Activated CD8-positive, alpha-beta T cell treated with anti-CD3 and anti-CD28 coated beads for 36 hours (primary cell): ENCODE measurements at regions not wholly inside any gene's neighbourhood (a gene's known extent, or its start where the extent isn't known, plus 50 kb on each side); places are given as distances from the start of the nearest gene placed in this dataset.

ENCODE experiments used
- ATAC-seq: fragments of 200-7000 bp; cut with Tn5 transposase; one replicate; pipeline ENCODE4 v1.10.0; 2021; ENCODE audit warnings: mild to moderate bottlenecking, moderate library complexity
- CTCF ChIA-PET: fragments of 350-600 bp; sonication (Branson Sonifier 250); formaldehyde crosslinking; loops from one replicate; lab custom pipeline; 2021; ENCODE audit warnings: antibody characterized with exemption; lab: Charles Lee
- POLR2A ChIA-PET: fragments of 350-600 bp; sonication (Branson Sonifier 250); formaldehyde crosslinking; loops from one replicate; lab custom pipeline; 2021; ENCODE audit warnings: antibody characterized with exemption; lab: Charles Lee
- DNase-seq: peaks from one replicate; pipeline ENCODE4 v3.0.0-alpha.2; 2020
- H3K27ac Mint-ChIP-seq: one replicate; pipeline ENCODE4 v1.8.0; 2021; ENCODE audit warnings: mild to moderate bottlenecking, mixed read lengths
- H3K27me3 Mint-ChIP-seq: one replicate; pipeline ENCODE4 v1.8.0; 2021; ENCODE audit warnings: mixed read lengths
- H3K36me3 Mint-ChIP-seq: one replicate; pipeline ENCODE4 v1.8.0; 2021; ENCODE audit warnings: low read depth, mixed read lengths
- H3K4me1 Mint-ChIP-seq: one replicate; pipeline ENCODE4 v1.8.0; 2021; ENCODE audit warnings: low read depth, mixed read lengths
- H3K4me3 Mint-ChIP-seq: one replicate; pipeline ENCODE4 v1.8.0; 2021; ENCODE audit warnings: mild to moderate bottlenecking, moderate library complexity, mixed read lengths
- H3K9me3 Mint-ChIP-seq: one replicate; pipeline ENCODE4 v1.8.0; 2021; ENCODE audit warnings: mixed read lengths
- CTCF ChIP-seq: fragments of 200-600 bp; IDR thresholded peaks from one replicate; pipeline ENCODE4 v1.8.0; 2022; ENCODE audit warnings: antibody characterized with exemption, mild to moderate bottlenecking
- intact Hi-C: fragments of 100-400 bp; cut with micrococcal nuclease; formaldehyde crosslinking; loops from one replicate; pipeline ENCODE4 v1.10.0; 2022

- H3K36me3 Mint-ChIP-seq, result no peaks in the 10 kb centered on the region
- peaks cover 8% of the 10 kb centered on the region for H3K27me3 Mint-ChIP-seq
- H3K9me3 Mint-ChIP-seq, result no peaks in the 10 kb centered on the region
- intact Hi-C loops, result no loop called here
- H3K27ac Mint-ChIP-seq, result no peak overlapping the region
- ChIA-PET CTCF (no interaction called here), POLR2A (no interaction called here)
- no peak overlapping the region for H3K4me3 Mint-ChIP-seq
- no peak for ATAC-seq
- TF ChIP-seq CTCF, result no peak
- no peak for DNase-seq
- no peaks in the 10 kb centered on the region for H3K4me1 Mint-ChIP-seq
Measured at GRCh38 chr22:47805394-47805935, 1043.0 kb downstream of the TBC1D22A start.

- ATAC-seq (no peak), DNase-seq (no peak)
- Mint-ChIP-seq H3K4me3 (no peak overlapping the region), H3K9me3 (no peaks in the 10 kb centered on the region), H3K27me3 (peaks cover 10% of the 10 kb centered on the region), H3K27ac (no peak overlapping the region), H3K36me3 (no peaks in the 10 kb centered on the region), H3K4me1 (no peaks in the 10 kb centered on the region)
- TF ChIP-seq CTCF, result no peak
- intact Hi-C loops, result no loop called here
- ChIA-PET POLR2A (interaction anchor here (0.8 kb wide), 1 partner anchor 8 kb away, joined by 3 read pairs; no protein-coding TSS in a partner anchor), CTCF (no interaction called here)
Measured at GRCh38 chr22:47804281-47804680, 1041.8 kb downstream of the TBC1D22A start.

- TF ChIP-seq CTCF, result no peak
- Mint-ChIP-seq H3K27ac (no peak overlapping the region), H3K9me3 (no peaks in the 10 kb centered on the region), H3K36me3 (no peaks in the 10 kb centered on the region), H3K27me3 (peaks cover 9% of the 10 kb centered on the region), H3K4me1 (no peaks in the 10 kb centered on the region), H3K4me3 (no peak overlapping the region)
- POLR2A ChIA-PET, result no interaction called here
- intact Hi-C loops, result no loop called here
- DNase-seq, result no peak
- ATAC-seq, result no peak
- CTCF ChIA-PET, result no interaction called here
Measured at GRCh38 chr22:47802421-47802820, 1040.0 kb downstream of the TBC1D22A start.

GRCh38 chr22:47801541-47802245 is 1039.2 kb downstream of the TBC1D22A start:
- intact Hi-C loops, result no loop called here
- TF ChIP-seq CTCF, result no peak
- Mint-ChIP-seq H3K27ac (no peak overlapping the region), H3K27me3 (peaks cover 5% of the 10 kb centered on the region), H3K9me3 (no peaks in the 10 kb centered on the region), H3K36me3 (no peaks in the 10 kb centered on the region), H3K4me3 (no peak overlapping the region), H3K4me1 (no peaks in the 10 kb centered on the region)
- DNase-seq, result no peak
- ChIA-PET POLR2A (no interaction called here), CTCF (no interaction called here)
- ATAC-seq, result no peak

- no peaks in the 10 kb centered on the region for H3K4me1 Mint-ChIP-seq
- no peaks in the 10 kb centered on the region for H3K36me3 Mint-ChIP-seq
- no peaks in the 10 kb centered on the region for H3K9me3 Mint-ChIP-seq
- ChIA-PET POLR2A (no interaction called here), CTCF (no interaction called here)
- intact Hi-C loops, result no loop called here
- H3K27ac Mint-ChIP-seq, result no peak overlapping the region
- no peak overlapping the region for H3K4me3 Mint-ChIP-seq
- H3K27me3 Mint-ChIP-seq, result peaks cover 2% of the 10 kb centered on the region
- ATAC-seq, result no peak
- no peak for TF ChIP-seq CTCF
- DNase-seq, result no peak
Measured at GRCh38 chr22:47798229-47798628, 1035.8 kb downstream of the TBC1D22A start.
